Stimulated activated CD4-positive, alpha-beta T cell treated with anti-CD3 and anti-CD28 coated beads, Interleukin-1b, Interleukin-23, amount 100 ng/mL, for 24 hours (primary cell): ENCODE measurements at regions not wholly inside any gene's neighbourhood (a gene's known extent, or its start where the extent isn't known, plus 50 kb on each side); places are given as distances from the start of the nearest gene placed in this dataset.

Experiments
- DNase-seq, 4 experiments: peaks; one replicate each; pipeline ENCODE4 v3.0.0-alpha.2; 2020; ENCODE audit warnings: low read depth in 4 of 4, low spot score in 1 of 4

- peak; percentile 27 to 56 (median 39) for DNase-seq
Observed at GRCh38 chr3:70120357-70120966, 120.9 kb downstream of the SAMMSON start.

GRCh38 chr3:70127192-70127591 lies 127.7 kb downstream of the SAMMSON start:
- no peak for DNase-seq

GRCh38 chr3:70137366-70137765 lies 137.8 kb downstream of the SAMMSON start:
- DNase-seq, result no peak

GRCh38 chr3:70138606-70139005 lies 139.1 kb downstream of the SAMMSON start:
- DNase-seq, result no peak
